ENCODE measurements at regions not wholly inside any gene's neighbourhood (a gene's known extent, or its start where the extent isn't known, plus 50 kb on each side); places are given as distances from the start of the nearest gene placed in this dataset.

DNA sequence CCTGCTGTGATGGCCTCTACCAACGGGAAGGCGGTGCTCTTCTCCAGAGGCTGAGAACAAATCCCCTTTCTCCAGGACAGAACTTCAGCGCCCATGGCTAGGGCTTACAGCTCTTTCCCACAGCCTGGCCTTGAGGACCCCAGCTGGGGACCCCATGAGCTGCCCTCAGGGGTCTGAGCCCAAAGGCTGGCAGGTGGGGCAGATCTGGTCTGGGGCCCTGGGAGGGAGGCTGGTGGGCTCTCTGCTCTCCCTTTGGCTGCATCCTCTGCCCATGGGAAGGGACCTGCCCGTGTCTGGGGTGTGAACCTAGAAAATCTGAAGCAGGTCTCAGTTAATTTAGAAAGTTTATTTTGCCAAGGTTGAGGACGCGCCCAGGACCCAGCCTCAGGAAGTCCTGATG lies 322.1 kb downstream of the ADGRD1 start:
- TF ChIP-seq, protein P1, sequence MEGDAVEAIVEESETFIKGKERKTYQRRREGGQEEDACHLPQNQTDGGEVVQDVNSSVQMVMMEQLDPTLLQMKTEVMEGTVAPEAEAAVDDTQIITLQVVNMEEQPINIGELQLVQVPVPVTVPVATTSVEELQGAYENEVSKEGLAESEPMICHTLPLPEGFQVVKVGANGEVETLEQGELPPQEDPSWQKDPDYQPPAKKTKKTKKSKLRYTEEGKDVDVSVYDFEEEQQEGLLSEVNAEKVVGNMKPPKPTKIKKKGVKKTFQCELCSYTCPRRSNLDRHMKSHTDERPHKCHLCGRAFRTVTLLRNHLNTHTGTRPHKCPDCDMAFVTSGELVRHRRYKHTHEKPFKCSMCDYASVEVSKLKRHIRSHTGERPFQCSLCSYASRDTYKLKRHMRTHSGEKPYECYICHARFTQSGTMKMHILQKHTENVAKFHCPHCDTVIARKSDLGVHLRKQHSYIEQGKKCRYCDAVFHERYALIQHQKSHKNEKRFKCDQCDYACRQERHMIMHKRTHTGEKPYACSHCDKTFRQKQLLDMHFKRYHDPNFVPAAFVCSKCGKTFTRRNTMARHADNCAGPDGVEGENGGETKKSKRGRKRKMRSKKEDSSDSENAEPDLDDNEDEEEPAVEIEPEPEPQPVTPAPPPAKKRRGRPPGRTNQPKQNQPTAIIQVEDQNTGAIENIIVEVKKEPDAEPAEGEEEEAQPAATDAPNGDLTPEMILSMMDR (conservative IDR thresholded peaks at IDR 0.05; ENCODE audit: low read depth, low read length), result no peak
- TF ChIP-seq MAFK (IDR thresholded peaks at IDR 0.05; ENCODE audit: low read depth, low read length), result no peak
- TF ChIP-seq MAZ (IDR thresholded peaks at IDR 0.05; ENCODE audit: borderline replicate concordance, low read depth, low read length), result no peak
- TF ChIP-seq SMC3 (IDR thresholded peaks at IDR 0.05; ENCODE audit: low read depth, low read length), result no peak
- no peak for TF ChIP-seq NFE2L2 (IDR thresholded peaks at IDR 0.05; ENCODE audit: low read depth, low read length)
- no peak for TF ChIP-seq MXI1 (IDR thresholded peaks at IDR 0.05; ENCODE audit: borderline replicate concordance, low read depth, low read length)
- no peak for TF ChIP-seq POLR2A (IDR thresholded peaks at IDR 0.05; ENCODE audit: low read depth, low read length)
- no peak for TF ChIP-seq CHD1 (IDR thresholded peaks at IDR 0.05; ENCODE audit: low read depth, low read length)
- TF ChIP-seq, protein P2, sequence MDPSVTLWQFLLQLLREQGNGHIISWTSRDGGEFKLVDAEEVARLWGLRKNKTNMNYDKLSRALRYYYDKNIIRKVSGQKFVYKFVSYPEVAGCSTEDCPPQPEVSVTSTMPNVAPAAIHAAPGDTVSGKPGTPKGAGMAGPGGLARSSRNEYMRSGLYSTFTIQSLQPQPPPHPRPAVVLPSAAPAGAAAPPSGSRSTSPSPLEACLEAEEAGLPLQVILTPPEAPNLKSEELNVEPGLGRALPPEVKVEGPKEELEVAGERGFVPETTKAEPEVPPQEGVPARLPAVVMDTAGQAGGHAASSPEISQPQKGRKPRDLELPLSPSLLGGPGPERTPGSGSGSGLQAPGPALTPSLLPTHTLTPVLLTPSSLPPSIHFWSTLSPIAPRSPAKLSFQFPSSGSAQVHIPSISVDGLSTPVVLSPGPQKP (IDR thresholded peaks at IDR 0.05; ENCODE audit: borderline replicate concordance, low read depth, low read length), result no peak
- TF ChIP-seq CEBPB (IDR thresholded peaks at IDR 0.05; ENCODE audit: low read depth, low read length), result no peak
- TF ChIP-seq BHLHE40 (IDR thresholded peaks at IDR 0.05; ENCODE audit: low read depth, low read length), result no peak
- TF ChIP-seq, protein P3, sequence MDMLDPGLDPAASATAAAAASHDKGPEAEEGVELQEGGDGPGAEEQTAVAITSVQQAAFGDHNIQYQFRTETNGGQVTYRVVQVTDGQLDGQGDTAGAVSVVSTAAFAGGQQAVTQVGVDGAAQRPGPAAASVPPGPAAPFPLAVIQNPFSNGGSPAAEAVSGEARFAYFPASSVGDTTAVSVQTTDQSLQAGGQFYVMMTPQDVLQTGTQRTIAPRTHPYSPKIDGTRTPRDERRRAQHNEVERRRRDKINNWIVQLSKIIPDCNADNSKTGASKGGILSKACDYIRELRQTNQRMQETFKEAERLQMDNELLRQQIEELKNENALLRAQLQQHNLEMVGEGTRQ (IDR thresholded peaks at IDR 0.05; ENCODE audit: low read depth, low read length), result no peak
- no peak for TF ChIP-seq RFX5 (IDR thresholded peaks at IDR 0.05; ENCODE audit: low read depth, low read length)
- TF ChIP-seq RAD21 (IDR thresholded peaks at IDR 0.05; ENCODE audit: low read length), result no peak
- TF ChIP-seq RCOR1 (IDR thresholded peaks at IDR 0.05; ENCODE audit: insufficient replicate concordance, low read length), result no peak
- no peak for TF ChIP-seq FOS (IDR thresholded peaks at IDR 0.05; ENCODE audit: low read depth, low read length)
- no peak overlapping the region for H2AFZ ChIP-seq (replicated peaks; ENCODE audit: low read length, poor library complexity)
- H4K8ac ChIP-seq (ENCODE audit: low read depth in 2 of 2, low read length in 2 of 2), result no peak overlapping the region
- dilution Hi-C loops (cut with HindIII; ENCODE audit: low sequenced_read_pairs, unreplicated experiment), result no loop called here
- 63% methylated on average over 3 of the region's 6 CpGs; no CpG with 5 or more reads in 1 of the 2 experiments for WGBS, 2 experiments (ENCODE audit: extremely low coverage in 2 of 2, insufficient read length in 1 of 2)
- intact Hi-C loops (cut with micrococcal nuclease), result no loop called here
- no peaks in the 10 kb centered on the region for H3K79me1 ChIP-seq (ENCODE audit: low read depth in 1 of 2, low read length in 2 of 2)
- ChIA-PET POLR2A (ENCODE audit: unreplicated experiment) (no interaction called here), CTCF (no interaction called here)
- H3K27me3 ChIP-seq (ENCODE audit: control insufficient read depth, insufficient read depth, low read length), result no peaks in the 10 kb centered on the region
- peaks cover 42% of the 10 kb centered on the region for H3K9me3 ChIP-seq (ENCODE audit: control insufficient read depth, insufficient read depth, low read length)
- no peak overlapping the region for H2BK120ac ChIP-seq (ENCODE audit: low read depth, low read length)
- H3K27ac ChIP-seq (ENCODE audit: insufficient read depth, low read length), result no peak overlapping the region
- H3K36me3 ChIP-seq (ENCODE audit: control insufficient read depth, insufficient read depth, low read length), result no peaks in the 10 kb centered on the region
- H3K4me2 ChIP-seq (ENCODE audit: low read depth, low read length), result no peak overlapping the region
- H2AK9ac ChIP-seq (replicated peaks; ENCODE audit: low read depth, low read length, poor library complexity), result no peak overlapping the region
- ATAC-seq (ENCODE audit: low read depth) (no peak), DNase-seq (no peak)
- no peak overlapping the region for H2BK20ac ChIP-seq (ENCODE audit: low read depth, low read length)
- H2BK5ac ChIP-seq (ENCODE audit: low read depth, low read length, poor library complexity, severe bottlenecking), result no peak overlapping the region
- H3K4me1 ChIP-seq (ENCODE audit: control insufficient read depth, insufficient read depth, low read length), result no peaks in the 10 kb centered on the region
- H3K14ac ChIP-seq (replicated peaks; ENCODE audit: low read depth, low read length), result no peak overlapping the region
- H2BK15ac ChIP-seq (ENCODE audit: low read depth, low read length), result no peak overlapping the region
- no peak overlapping the region for H2AK5ac ChIP-seq (ENCODE audit: low read depth, low read length)
- H4K5ac ChIP-seq (ENCODE audit: low read depth, low read length), result no peak overlapping the region
- H3K4ac ChIP-seq (ENCODE audit: low read depth, low read length), result no peak overlapping the region
- H4K91ac ChIP-seq (ENCODE audit: insufficient read depth, low read depth, low read length), result no peak overlapping the region
- BruUV-seq (replicated peaks), result no TSS peak
- no peaks in the 10 kb centered on the region for H3K9me1 ChIP-seq (ENCODE audit: insufficient read depth, low read length)
- H4K20me1 ChIP-seq (ENCODE audit: insufficient read depth, low read length), result no peaks in the 10 kb centered on the region
- H3K23ac ChIP-seq (ENCODE audit: low read depth, low read length), result no peak overlapping the region
- no peak overlapping the region for H3K56ac ChIP-seq (ENCODE audit: extremely low read depth, insufficient read depth, low read length)
- H3K18ac ChIP-seq (ENCODE audit: low read depth, low read length), result no peak overlapping the region
- in situ Hi-C loops (cut with MboI; ENCODE audit: low sequenced_read_pairs), result no loop called here
- H3K9ac ChIP-seq (ENCODE audit: low read depth, low read length), result no peak overlapping the region
- H3K4me3 ChIP-seq (ENCODE audit: insufficient read depth, low read depth, low read length), result no peak overlapping the region

All from IMR-90 (cell line).